ENCODE measurements at regions not wholly inside any gene's neighbourhood (a gene's known extent, or its start where the extent isn't known, plus 50 kb on each side); places are given as distances from the start of the nearest gene placed in this dataset.

GRCh38 chr15:93865586-93865985 lies 365.8 kb upstream of the MCTP2 start:
- no peak for TF ChIP-seq CTCF (IDR thresholded peaks at IDR 0.05)
- TF ChIP-seq POLR2A (IDR thresholded peaks at IDR 0.05) = no peak
